Neuronal stem cell (in vitro differentiated cells): ENCODE measurements at regions not wholly inside any gene's neighbourhood (a gene's known extent, or its start where the extent isn't known, plus 50 kb on each side); places are given as distances from the start of the nearest gene placed in this dataset.
"Not testable (repeated sequence)": the region's sequence is repeated elsewhere in the genome, so short reads cannot be mapped to it uniquely, and the experiment has no call there.

Experiments used
- DNase-seq: peaks from one replicate; pipeline ENCODE4 v3.0.0-alpha.2; 2013; ENCODE audit warnings: low spot score
- H2AFZ ChIP-seq: one replicate; pipeline ENCODE4 v1.6.1; 2013; ENCODE audit warnings: mild to moderate bottlenecking, low read length, inconsistent platforms
- H2AK5ac ChIP-seq: 2 replicates; pipeline ENCODE4 v1.6.1; 2013; ENCODE audit warnings: low read depth, mild to moderate bottlenecking, inconsistent platforms, low read length, moderate library complexity, mixed read lengths
- H2BK120ac ChIP-seq: 2 replicates; pipeline ENCODE4 v1.6.1; 2013; ENCODE audit warnings: low read depth, mild to moderate bottlenecking, inconsistent platforms, low read length, moderate library complexity, mixed read lengths
- H2BK12ac ChIP-seq: one replicate; pipeline ENCODE4 v1.6.1; 2013; ENCODE audit warnings: low read length, inconsistent platforms
- H2BK15ac ChIP-seq: 2 replicates; pipeline ENCODE4 v1.6.1; 2013; ENCODE audit warnings: mild to moderate bottlenecking, low read length, inconsistent platforms, mixed read lengths
- H2BK5ac ChIP-seq: one replicate; pipeline ENCODE4 v1.6.1; 2013; ENCODE audit warnings: inconsistent platforms, mild to moderate bottlenecking, low read length, moderate library complexity
- H3K14ac ChIP-seq: one replicate; pipeline ENCODE4 v1.6.1; 2013; ENCODE audit warnings: low read length, inconsistent platforms
- H3K18ac ChIP-seq: 2 replicates; pipeline ENCODE4 v1.6.1; 2013; ENCODE audit warnings: low read length, inconsistent platforms
- H3K23ac ChIP-seq: 2 replicates; pipeline ENCODE4 v1.6.1; 2013; ENCODE audit warnings: low read depth, mild to moderate bottlenecking, mixed read lengths, low read length, inconsistent platforms; ENCODE audit not compliant: poor library complexity
- H3K27ac ChIP-seq: replicated peaks from 3 replicates; pipeline ENCODE4 v1.5.1; 2013; ENCODE audit warnings: low read length, inconsistent platforms
- H3K27me3 ChIP-seq, 3 experiments: 2 replicates each; pipeline ENCODE4 v1.6.1; 2013; ENCODE audit warnings: low read length in 3 of 3, mild to moderate bottlenecking in 2 of 3, inconsistent platforms in 1 of 3, low read depth in 1 of 3, mixed read lengths in 1 of 3, moderate library complexity in 1 of 3; ENCODE audit not compliant: control insufficient read depth in 3 of 3, insufficient read depth in 3 of 3
- H3K36me3 ChIP-seq, 2 donors: replicated peaks in 1 of 2; 2 replicates each; pipeline ENCODE4 v1.6.1; 2013; ENCODE audit warnings: low read length in 2 of 2; ENCODE audit not compliant: control insufficient read depth in 2 of 2, insufficient read depth in 2 of 2
- H3K4ac ChIP-seq: 2 replicates; pipeline ENCODE4 v1.6.1; 2013; ENCODE audit warnings: inconsistent platforms, mild to moderate bottlenecking, low read length, moderate library complexity
- H3K4me1 ChIP-seq, 2 donors: 1 replicate in 1 of 2; 2 replicates in 1 of 2; pipeline ENCODE4 v1.6.1; 2013; ENCODE audit warnings: low read length in 2 of 2, low read depth in 1 of 2; ENCODE audit not compliant: control insufficient read depth in 2 of 2, insufficient read depth in 1 of 2
- H3K4me2 ChIP-seq: one replicate; pipeline ENCODE4 v1.6.1; 2013; ENCODE audit warnings: mild to moderate bottlenecking, low read length, inconsistent platforms; ENCODE audit not compliant: insufficient read depth, poor library complexity, severe bottlenecking
- H3K4me3 ChIP-seq, 2 donors: 2 replicates each; pipeline ENCODE4 v1.5.1; 2013; ENCODE audit warnings: low read length in 2 of 2, mild to moderate bottlenecking in 2 of 2, inconsistent platforms in 1 of 2, moderate library complexity in 1 of 2
- H3K79me1 ChIP-seq: one replicate; pipeline ENCODE4 v1.6.1; 2013; ENCODE audit warnings: low read depth, mild to moderate bottlenecking, inconsistent platforms, low read length, moderate library complexity
- H3K9ac ChIP-seq: one replicate; pipeline ENCODE4 v1.6.1; 2013; ENCODE audit warnings: mild to moderate bottlenecking, low read depth, low read length, inconsistent platforms; ENCODE audit not compliant: poor library complexity
- H3K9me3 ChIP-seq, 2 donors: replicated peaks in 1 of 2; 2 replicates each; pipeline versions ENCODE3 to v1.6.1; 2013; ENCODE audit warnings: low read length in 2 of 2, mild to moderate bottlenecking in 2 of 2, inconsistent platforms in 1 of 2, low read depth in 1 of 2, mixed read lengths in 1 of 2, moderate library complexity in 1 of 2; ENCODE audit not compliant: control insufficient read depth in 2 of 2, insufficient read depth in 1 of 2
- H4K8ac ChIP-seq: one replicate; pipeline ENCODE4 v1.6.1; 2013; ENCODE audit warnings: low read depth, mild to moderate bottlenecking, inconsistent platforms, low read length, moderate library complexity
- H4K91ac ChIP-seq: one replicate; pipeline ENCODE4 v1.6.1; 2013; ENCODE audit warnings: low read length, low read depth, mild to moderate bottlenecking, inconsistent platforms; ENCODE audit not compliant: poor library complexity
- WGBS, 2 donors: extraction: QIAGEN DNeasy Blood & Tissue Kit; methylation state at CpG; one replicate each; pipeline ENCODE4 v1.1.7; 2013; ENCODE audit warnings: missing lambda C conversion rate in 2 of 2, mixed read lengths in 1 of 2; ENCODE audit not compliant: insufficient read length in 2 of 2, insufficient replicate concordance in 1 of 2; ENCODE audit errors: extremely low coverage in 2 of 2; 5-methylcytosine and 5-hydroxymethylcytosine counted together

- H4K8ac ChIP-seq, H2AFZ ChIP-seq, H4K91ac ChIP-seq, H3K23ac ChIP-seq, H2BK15ac ChIP-seq, H3K9ac ChIP-seq, H3K4me2 ChIP-seq, H3K14ac ChIP-seq, H3K18ac ChIP-seq, H3K4me3 ChIP-seq, H3K27ac ChIP-seq, DNase-seq, H3K79me1 ChIP-seq, H2BK12ac ChIP-seq, H2BK120ac ChIP-seq, H3K9me3 ChIP-seq, H3K4ac ChIP-seq, H3K27me3 ChIP-seq, H2BK5ac ChIP-seq, H2AK5ac ChIP-seq, H3K36me3 ChIP-seq: not testable (repeated sequence)
- WGBS, 2 donors, result no CpG with 5 or more reads among the region's 7 CpGs
- peaks cover 0 to 19% of the 10 kb centered on the region in 2 donors for H3K4me1 ChIP-seq
Observed at GRCh38 chr20:48490341-48490740, 337.5 kb downstream of the PREX1 start.

GRCh38 chr20:48489656-48490055, 338.1 kb downstream of the PREX1 start:
- Histone ChIP-seq H3K9me3 (no peaks in the 10 kb centered on the region), H3K4me3 (no peak overlapping the region), H3K4ac (no peak overlapping the region), H4K8ac (no peak overlapping the region), H3K23ac (no peak overlapping the region), H3K14ac (peak overlapping the region; percentile 6), H3K4me1 (peaks cover 0 to 19% of the 10 kb centered on the region in 2 donors), H2AFZ (no peak overlapping the region), H2BK120ac (no peak overlapping the region), H3K18ac (peak overlapping the region; percentile 65), H2BK15ac (no peak overlapping the region), H4K91ac (no peak overlapping the region), H3K36me3 (no peaks in the 10 kb centered on the region), H2BK5ac (peak overlapping the region; percentile 39), H3K9ac (no peak overlapping the region), H3K27me3 (peaks cover 0 to 3% (median 0%) of the 10 kb centered on the region in 3 experiments), H2BK12ac (peak overlapping the region; percentile 84), H3K27ac (no peak overlapping the region), H2AK5ac (peak overlapping the region; percentile 83), H3K4me2 (no peak overlapping the region), H3K79me1 (no peaks in the 10 kb centered on the region)
- DNase-seq, result no peak
- WGBS, 2 donors, result no CpG with 5 or more reads among the region's 8 CpGs

GRCh38 chr20:48489046-48489463, 338.7 kb downstream of the PREX1 start:
- no peak overlapping the region for H3K27ac ChIP-seq

GRCh38 chr20:48488334-48489034, 339.3 kb downstream of the PREX1 start:
- Histone ChIP-seq H4K8ac (peak overlapping the region; percentile 57), H2AK5ac (peak overlapping the region; percentile 74), H3K4me1 (peaks cover 0 to 21% of the 10 kb centered on the region in 2 donors), H2BK15ac (peak overlapping the region; percentile 87), H3K18ac (peak overlapping the region; percentile 69)
- not testable (repeated sequence) for H2AFZ ChIP-seq, H3K79me1 ChIP-seq, DNase-seq, H2BK5ac ChIP-seq, H2BK120ac ChIP-seq, H3K4me3 ChIP-seq, H2BK12ac ChIP-seq, H3K27ac ChIP-seq, H3K27me3 ChIP-seq, H3K4ac ChIP-seq, H3K9ac ChIP-seq, H3K14ac ChIP-seq, H3K4me2 ChIP-seq, H3K36me3 ChIP-seq, H4K91ac ChIP-seq, H3K9me3 ChIP-seq, H3K23ac ChIP-seq
- WGBS, 2 donors, result no CpG with 5 or more reads among the region's 9 CpGs

More at GRCh38 chr20:48489046-48489463, 338.7 kb downstream of the PREX1 start:
- peak overlapping the region; percentile 6 for H3K14ac ChIP-seq
- no peak overlapping the region for H2BK120ac ChIP-seq
- peak overlapping the region; percentile 39 for H2BK5ac ChIP-seq
- H3K4me1 ChIP-seq, result peaks cover 0 to 19% of the 10 kb centered on the region in 2 donors
- H2AFZ ChIP-seq, result no peak overlapping the region
- H3K23ac ChIP-seq, result no peak overlapping the region
- DNase-seq, result no peak
- peak overlapping the region; percentile 52 for H3K18ac ChIP-seq
- H4K8ac ChIP-seq, result no peak overlapping the region
- H3K4ac ChIP-seq, result peak overlapping the region; percentile 84
- no peaks in the 10 kb centered on the region for H3K36me3 ChIP-seq
- WGBS, 2 donors, result no CpG with 5 or more reads among the region's 12 CpGs
- peak overlapping the region; percentile 74 for H2AK5ac ChIP-seq
- peak overlapping the region; percentile 43 for H4K91ac ChIP-seq
- peaks cover 0 to 3% (median 0%) of the 10 kb centered on the region in 3 experiments for H3K27me3 ChIP-seq
- no peak overlapping the region for H3K4me2 ChIP-seq
- peak overlapping the region; percentile 87 for H2BK15ac ChIP-seq
- no peak overlapping the region for H3K4me3 ChIP-seq
- H3K79me1 ChIP-seq, result no peaks in the 10 kb centered on the region
- H3K9ac ChIP-seq, result no peak overlapping the region
- H3K9me3 ChIP-seq, result no peaks in the 10 kb centered on the region
- peak overlapping the region; percentile 84 for H2BK12ac ChIP-seq
